ENCODE measurements at regions not wholly inside any gene's neighbourhood (a gene's known extent, or its start where the extent isn't known, plus 50 kb on each side); places are given as distances from the start of the nearest gene placed in this dataset.
"Not testable (repeated sequence)": the region's sequence is repeated elsewhere in the genome, so short reads cannot be mapped to it uniquely, and the experiment has no call there.

GRCh38 chr6:12478921-12479320 lies 188.8 kb downstream of the EDN1 start:
- DNase-seq (ENCODE audit: low read depth, low spot score) = no peak

- DNase-seq (ENCODE audit: low read depth, low spot score) = no peak
These were observed 189.3 kb downstream of the EDN1 start for GRCh38 chr6:12479451-12479850.

- no peak for DNase-seq (ENCODE audit: low read depth, low spot score)
These were observed 189.7 kb downstream of the EDN1 start for GRCh38 chr6:12479881-12480280.

- no peak for DNase-seq (ENCODE audit: low read depth, low spot score)
These were observed 190.2 kb downstream of the EDN1 start for GRCh38 chr6:12480379-12480778.

- DNase-seq (ENCODE audit: low read depth, low spot score) = no peak
These were observed 191.1 kb downstream of the EDN1 start for GRCh38 chr6:12481292-12481691.

GRCh38 chr6:12481850-12482249 lies 191.7 kb downstream of the EDN1 start:
- no peak for DNase-seq (ENCODE audit: low read depth, low spot score)

- DNase-seq (ENCODE audit: low read depth, low spot score) = no peak
These were observed 192.5 kb downstream of the EDN1 start for GRCh38 chr6:12482386-12483375.

GRCh38 chr6:12483712-12484111 lies 193.6 kb downstream of the EDN1 start:
- no peak for DNase-seq (ENCODE audit: low read depth, low spot score)

- no peak for DNase-seq (ENCODE audit: low read depth, low spot score)
These were observed 194.4 kb downstream of the EDN1 start for GRCh38 chr6:12484519-12484918.

GRCh38 chr6:12485226-12485764 lies 195.1 kb downstream of the EDN1 start:
- no peak for DNase-seq (ENCODE audit: low read depth, low spot score)

GRCh38 chr6:12485837-12486236 lies 195.7 kb downstream of the EDN1 start:
- DNase-seq (ENCODE audit: low read depth, low spot score) = no peak

GRCh38 chr6:12490351-12490903 lies 200.3 kb downstream of the EDN1 start:
- DNase-seq (ENCODE audit: low read depth, low spot score) = no peak

GRCh38 chr6:12490904-12491571 lies 200.9 kb downstream of the EDN1 start:
- no peak for DNase-seq (ENCODE audit: low read depth, low spot score)

GRCh38 chr6:12492929-12493328 lies 202.8 kb downstream of the EDN1 start:
- not testable (repeated sequence) for DNase-seq (ENCODE audit: low read depth, low spot score)

- no peak for DNase-seq (ENCODE audit: low read depth, low spot score)
These were observed 203.3 kb downstream of the EDN1 start for GRCh38 chr6:12493446-12493845.

- DNase-seq (ENCODE audit: low read depth, low spot score) = no peak
These were observed 204.0 kb downstream of the EDN1 start for GRCh38 chr6:12494161-12494560.

GRCh38 chr6:12501990-12502389 lies 211.8 kb downstream of the EDN1 start:
- no peak for DNase-seq (ENCODE audit: low read depth, low spot score)

GRCh38 chr6:12504325-12504966 lies 212.1 kb upstream of the PHACTR1 start:
- no peak for DNase-seq (ENCODE audit: low read depth, low spot score)

- no peak for DNase-seq (ENCODE audit: low read depth, low spot score)
These were observed 211.1 kb upstream of the PHACTR1 start for GRCh38 chr6:12505486-12505885.

GRCh38 chr6:12506159-12506558 lies 210.4 kb upstream of the PHACTR1 start:
- DNase-seq (ENCODE audit: low read depth, low spot score) = no peak

GRCh38 chr6:12507636-12508035 lies 208.9 kb upstream of the PHACTR1 start:
- no peak for DNase-seq (ENCODE audit: low read depth, low spot score)

- no peak for DNase-seq (ENCODE audit: low read depth, low spot score)
These were observed 208.0 kb upstream of the PHACTR1 start for GRCh38 chr6:12508553-12508952.
